GM23338 (cell line): ENCODE measurements at regions not wholly inside any gene's neighbourhood (a gene's known extent, or its start where the extent isn't known, plus 50 kb on each side); places are given as distances from the start of the nearest gene placed in this dataset.

ENCODE experiments used
- ATAC-seq: fragments of 200-7000 bp; cut with Tn5 transposase; 3 replicates; pipeline ENCODE4 v1.9.1; 2020
- DNase-seq: peaks from one replicate; pipeline ENCODE4 v3.0.0-alpha.2; 2015; ENCODE audit warnings: low spot score
- H2AFZ ChIP-seq: fragments of 200-600 bp; sonication (generic); 2 replicates; pipeline ENCODE4 v1.8.0; 2016; ENCODE audit warnings: antibody characterized with exemption, mild to moderate bottlenecking, moderate library complexity
- H3F3A ChIP-seq: fragments of 200-600 bp; sonication (generic); replicated peaks from 2 replicates; pipeline ENCODE4 v1.8.0; 2017; ENCODE audit warnings: antibody characterized with exemption, mixed run types, low read depth
- H3K27ac ChIP-seq: fragments of 200-600 bp; sonication (generic); 2 replicates; pipeline ENCODE4 v1.6.1; 2016; ENCODE audit warnings: low read depth
- H3K27me3 ChIP-seq: fragments of 200-600 bp; sonication (generic); 2 replicates; pipeline ENCODE4 v1.8.0; 2016; ENCODE audit warnings: mild to moderate bottlenecking, mixed run types, moderate library complexity; ENCODE audit not compliant: insufficient read depth
- H3K36me3 ChIP-seq: fragments of 200-600 bp; sonication (generic); 2 replicates; pipeline ENCODE4 v1.8.0; 2016; ENCODE audit warnings: mild to moderate bottlenecking; ENCODE audit not compliant: insufficient read depth
- H3K4me1 ChIP-seq: fragments of 200-600 bp; sonication (generic); 2 replicates; pipeline ENCODE4 v1.8.0; 2016; ENCODE audit warnings: mild to moderate bottlenecking, moderate library complexity; ENCODE audit not compliant: insufficient read depth
- H3K4me2 ChIP-seq: fragments of 200-600 bp; sonication (generic); 2 replicates; pipeline ENCODE4 v1.7.1; 2017; ENCODE audit warnings: mixed run types
- H3K4me3 ChIP-seq: fragments of 200-600 bp; sonication (generic); 2 replicates; pipeline ENCODE4 v1.6.1; 2016; ENCODE audit warnings: mixed run types
- H3K79me2 ChIP-seq: fragments of 200-600 bp; sonication (generic); replicated peaks from 2 replicates; pipeline ENCODE4 v1.8.0; 2017; ENCODE audit warnings: mild to moderate bottlenecking; ENCODE audit not compliant: insufficient read depth
- H3K9me2 ChIP-seq: fragments of 200-600 bp; sonication (generic); 2 replicates; pipeline ENCODE4 v1.8.0; 2017; ENCODE audit not compliant: insufficient read depth
- H4K20me1 ChIP-seq: fragments of 200-600 bp; sonication (generic); replicated peaks from 2 replicates; pipeline ENCODE4 v1.8.0; 2017; ENCODE audit warnings: mild to moderate bottlenecking; ENCODE audit not compliant: insufficient read depth
- H3K27ac Mint-ChIP-seq: 2 replicates; pipeline ENCODE4 v1.8.0; 2020; ENCODE audit warnings: inconsistent platforms, mild to moderate bottlenecking, moderate library complexity, mixed read lengths
- H3K27me3 Mint-ChIP-seq: 3 replicates; pipeline ENCODE4 v1.8.0; 2022; ENCODE audit warnings: low read depth, mild to moderate bottlenecking, moderate library complexity, mixed read lengths, inconsistent platforms; ENCODE audit not compliant: insufficient read depth, poor library complexity
- H3K36me3 Mint-ChIP-seq: 3 replicates; pipeline ENCODE4 v1.8.0; 2021; ENCODE audit warnings: low read depth, mild to moderate bottlenecking, inconsistent platforms, moderate library complexity, mixed read lengths
- H3K4me1 Mint-ChIP-seq: 3 replicates; pipeline ENCODE4 v1.8.0; 2020; ENCODE audit warnings: mild to moderate bottlenecking, inconsistent platforms, mixed read lengths
- H3K4me3 Mint-ChIP-seq: 3 replicates; pipeline ENCODE4 v1.8.0; 2021; ENCODE audit warnings: moderate library complexity, mild to moderate bottlenecking, inconsistent platforms, mixed read lengths
- H3K9me3 Mint-ChIP-seq: 3 replicates; pipeline ENCODE4 v1.8.0; 2020; ENCODE audit warnings: moderate library complexity, mild to moderate bottlenecking, inconsistent platforms, mixed read lengths
- CREB1 ChIP-seq: fragments of 250-450 bp; sonication (Bioruptor Pico); IDR thresholded peaks from 2 replicates; pipeline ENCODE4 v1.5.0; 2020; ENCODE audit warnings: low read depth, mild to moderate bottlenecking, moderate library complexity
- CTCF ChIP-seq, 2 experiments: fragments of 200-600 bp in 1 of 2; sonication (generic) in 1 of 2; conservative IDR thresholded peaks; 2 replicates each; pipeline versions ENCODE4 v1.5.1 to v1.6.1; 2016 to 2017; ENCODE audit warnings: antibody characterized with exemption in 2 of 2, low read depth in 2 of 2, mild to moderate bottlenecking in 2 of 2, moderate library complexity in 1 of 2
- ETS1 ChIP-seq: IDR thresholded peaks from 2 replicates; pipeline ENCODE4 v1.6.1; 2016; ENCODE audit warnings: antibody characterized with exemption
- EZH2 ChIP-seq: fragments of 200-600 bp; sonication (generic); IDR thresholded peaks from one replicate; pipeline ENCODE4 v1.8.0; 2017; ENCODE audit warnings: antibody characterized with exemption, mild to moderate bottlenecking, low read depth; ENCODE audit not compliant: unreplicated experiment
- EZH2phosphoT487 ChIP-seq: fragments of 200-600 bp; sonication (generic); IDR thresholded peaks from one replicate; pipeline ENCODE4 v1.8.1; 2018; ENCODE audit warnings: antibody characterized with exemption; ENCODE audit not compliant: unreplicated experiment
- POLR2AphosphoS5 ChIP-seq: IDR thresholded peaks from 2 replicates; pipeline ENCODE4 v1.6.1; 2016; ENCODE audit warnings: antibody characterized with exemption, low read depth
- STAT1 ChIP-seq: IDR thresholded peaks from one replicate; pipeline ENCODE4 v1.6.1; 2016; ENCODE audit warnings: antibody characterized with exemption; ENCODE audit not compliant: unreplicated experiment
- ZNF331 ChIP-seq: fragments of 250-450 bp; sonication (Bioruptor Pico); IDR thresholded peaks from 2 replicates; pipeline ENCODE4 v1.5.0; 2020; ENCODE audit warnings: low read depth, mild to moderate bottlenecking, moderate library complexity
- ZNF462 ChIP-seq: fragments of 250-450 bp; sonication (Bioruptor Pico); IDR thresholded peaks from 2 replicates; pipeline ENCODE4 v1.5.0; 2020; ENCODE audit warnings: mild to moderate bottlenecking, moderate library complexity

DNA sequence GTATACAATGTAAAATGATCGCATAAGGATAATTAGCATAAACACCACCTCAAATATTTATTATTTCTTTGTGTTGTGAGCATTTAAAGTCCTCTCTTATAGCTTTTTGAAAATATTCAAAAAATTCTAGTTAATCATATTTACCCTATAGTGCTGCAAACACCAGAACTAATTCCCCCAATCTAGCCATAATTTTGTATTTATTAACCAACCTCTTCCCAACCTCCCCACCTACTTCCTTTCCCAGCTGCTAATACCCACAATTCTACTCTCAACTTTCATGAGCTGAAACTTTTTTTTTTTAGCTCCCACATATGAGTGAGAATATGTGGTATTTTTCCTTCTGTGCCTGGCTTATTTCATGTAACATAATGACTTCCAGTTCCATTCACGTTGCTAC is 317.8 kb upstream of the ATP10B start:
- no peak overlapping the region for H3K4me3 Mint-ChIP-seq
- peaks cover 5% of the 10 kb centered on the region; the same call in 1 of the 3 replicates for H3K9me3 Mint-ChIP-seq
- no peak overlapping the region for H3K4me2 ChIP-seq
- H3F3A ChIP-seq: no peaks in the 10 kb centered on the region
- no peak overlapping the region for H3K27ac Mint-ChIP-seq
- no peaks in the 10 kb centered on the region for H3K79me2 ChIP-seq
- ATAC-seq (no peak), DNase-seq (no peak)
- H3K27me3 Mint-ChIP-seq: no peaks in the 10 kb centered on the region
- H3K9me2 ChIP-seq: no peaks in the 10 kb centered on the region
- H4K20me1 ChIP-seq: no peaks in the 10 kb centered on the region
- H3K36me3 ChIP-seq: no peaks in the 10 kb centered on the region
- no peaks in the 10 kb centered on the region for H3K27me3 ChIP-seq
- H3K4me1 Mint-ChIP-seq: no peaks in the 10 kb centered on the region
- no peak overlapping the region for H2AFZ ChIP-seq
- H3K4me1 ChIP-seq: no peaks in the 10 kb centered on the region
- TF ChIP-seq STAT1 (no peak), CREB1 (no peak), ETS1 (no peak), EZH2 (no peak), ZNF331 (no peak)
- H3K36me3 Mint-ChIP-seq: no peaks in the 10 kb centered on the region
- H3K27ac ChIP-seq: no peak overlapping the region
- no peak overlapping the region for H3K4me3 ChIP-seq

GRCh38 chr5:161167016-161167767 is 315.2 kb upstream of the ATP10B start:
- Mint-ChIP-seq H3K9me3 (peaks cover 5% of the 10 kb centered on the region; the same call in 1 of the 3 replicates), H3K27ac (no peak overlapping the region), H3K27me3 (no peaks in the 10 kb centered on the region), H3K4me3 (no peak overlapping the region), H3K4me1 (no peaks in the 10 kb centered on the region), H3K36me3 (no peaks in the 10 kb centered on the region)
- no peak overlapping the region for H3K27ac ChIP-seq
- H4K20me1 ChIP-seq: no peaks in the 10 kb centered on the region
- H3F3A ChIP-seq: no peaks in the 10 kb centered on the region
- no peak overlapping the region for H3K4me3 ChIP-seq
- ATAC-seq (no peak), DNase-seq (no peak)
- no peaks in the 10 kb centered on the region for H3K36me3 ChIP-seq
- no peaks in the 10 kb centered on the region for H3K79me2 ChIP-seq
- no peak overlapping the region for H3K4me2 ChIP-seq
- no peaks in the 10 kb centered on the region for H3K27me3 ChIP-seq
- no peaks in the 10 kb centered on the region for H3K9me2 ChIP-seq
- H2AFZ ChIP-seq: no peak overlapping the region
- H3K4me1 ChIP-seq: no peaks in the 10 kb centered on the region
- no peak for TF ChIP-seq CTCF (conservative IDR thresholded peaks at IDR 0.05; ENCODE audit: low read depth in 2 of 2)
- no peak for TF ChIP-seq ZNF462
- TF ChIP-seq ETS1: no peak
- TF ChIP-seq CREB1: no peak
- TF ChIP-seq POLR2AphosphoS5: no peak
- no peak for TF ChIP-seq EZH2phosphoT487
